ENCODE measurements at regions not wholly inside any gene's neighbourhood (a gene's known extent, or its start where the extent isn't known, plus 50 kb on each side); places are given as distances from the start of the nearest gene placed in this dataset.

- no peak for DNase-seq (ENCODE audit: low read depth, low spot score)
- no peak overlapping the region for H3K4me3 ChIP-seq (ENCODE audit: low read depth, low read length)
- in situ Hi-C loops (cut with HindIII; ENCODE audit: low sequenced_read_pairs): no loop called here
- TF ChIP-seq, protein P1, sequence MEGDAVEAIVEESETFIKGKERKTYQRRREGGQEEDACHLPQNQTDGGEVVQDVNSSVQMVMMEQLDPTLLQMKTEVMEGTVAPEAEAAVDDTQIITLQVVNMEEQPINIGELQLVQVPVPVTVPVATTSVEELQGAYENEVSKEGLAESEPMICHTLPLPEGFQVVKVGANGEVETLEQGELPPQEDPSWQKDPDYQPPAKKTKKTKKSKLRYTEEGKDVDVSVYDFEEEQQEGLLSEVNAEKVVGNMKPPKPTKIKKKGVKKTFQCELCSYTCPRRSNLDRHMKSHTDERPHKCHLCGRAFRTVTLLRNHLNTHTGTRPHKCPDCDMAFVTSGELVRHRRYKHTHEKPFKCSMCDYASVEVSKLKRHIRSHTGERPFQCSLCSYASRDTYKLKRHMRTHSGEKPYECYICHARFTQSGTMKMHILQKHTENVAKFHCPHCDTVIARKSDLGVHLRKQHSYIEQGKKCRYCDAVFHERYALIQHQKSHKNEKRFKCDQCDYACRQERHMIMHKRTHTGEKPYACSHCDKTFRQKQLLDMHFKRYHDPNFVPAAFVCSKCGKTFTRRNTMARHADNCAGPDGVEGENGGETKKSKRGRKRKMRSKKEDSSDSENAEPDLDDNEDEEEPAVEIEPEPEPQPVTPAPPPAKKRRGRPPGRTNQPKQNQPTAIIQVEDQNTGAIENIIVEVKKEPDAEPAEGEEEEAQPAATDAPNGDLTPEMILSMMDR (IDR thresholded peaks at IDR 0.05; ENCODE audit: low read depth, low read length): no peak
Observed at GRCh38 chr12:107439026-107439738, 246.4 kb upstream of the PWP1 start.

- in situ Hi-C loops (cut with HindIII; ENCODE audit: low sequenced_read_pairs): no loop called here
- TF ChIP-seq, protein P1 (IDR thresholded peaks at IDR 0.05; ENCODE audit: low read depth, low read length): no peak
- no peak for DNase-seq (ENCODE audit: low read depth, low spot score)
- no peak overlapping the region for H3K4me3 ChIP-seq (ENCODE audit: low read depth, low read length)
Observed at GRCh38 chr12:107440606-107441005, 245.0 kb upstream of the PWP1 start.

GRCh38 chr12:107441665-107442300 is 243.8 kb upstream of the PWP1 start:
- no peak overlapping the region for H3K4me3 ChIP-seq (ENCODE audit: low read depth, low read length)
- peak; percentile 49 for DNase-seq (ENCODE audit: low read depth, low spot score)
- TF ChIP-seq, protein P1 (IDR thresholded peaks at IDR 0.05; ENCODE audit: low read depth, low read length): no peak
- in situ Hi-C loops (cut with HindIII; ENCODE audit: low sequenced_read_pairs): no loop called here

GRCh38 chr12:107442326-107442987 is 243.1 kb upstream of the PWP1 start:
- in situ Hi-C loops (cut with HindIII; ENCODE audit: low sequenced_read_pairs): no loop called here
- no peak overlapping the region for H3K4me3 ChIP-seq (ENCODE audit: low read depth, low read length)
- no peak for DNase-seq (ENCODE audit: low read depth, low spot score)
- TF ChIP-seq, protein P1 (IDR thresholded peaks at IDR 0.05; ENCODE audit: low read depth, low read length): no peak

DNA sequence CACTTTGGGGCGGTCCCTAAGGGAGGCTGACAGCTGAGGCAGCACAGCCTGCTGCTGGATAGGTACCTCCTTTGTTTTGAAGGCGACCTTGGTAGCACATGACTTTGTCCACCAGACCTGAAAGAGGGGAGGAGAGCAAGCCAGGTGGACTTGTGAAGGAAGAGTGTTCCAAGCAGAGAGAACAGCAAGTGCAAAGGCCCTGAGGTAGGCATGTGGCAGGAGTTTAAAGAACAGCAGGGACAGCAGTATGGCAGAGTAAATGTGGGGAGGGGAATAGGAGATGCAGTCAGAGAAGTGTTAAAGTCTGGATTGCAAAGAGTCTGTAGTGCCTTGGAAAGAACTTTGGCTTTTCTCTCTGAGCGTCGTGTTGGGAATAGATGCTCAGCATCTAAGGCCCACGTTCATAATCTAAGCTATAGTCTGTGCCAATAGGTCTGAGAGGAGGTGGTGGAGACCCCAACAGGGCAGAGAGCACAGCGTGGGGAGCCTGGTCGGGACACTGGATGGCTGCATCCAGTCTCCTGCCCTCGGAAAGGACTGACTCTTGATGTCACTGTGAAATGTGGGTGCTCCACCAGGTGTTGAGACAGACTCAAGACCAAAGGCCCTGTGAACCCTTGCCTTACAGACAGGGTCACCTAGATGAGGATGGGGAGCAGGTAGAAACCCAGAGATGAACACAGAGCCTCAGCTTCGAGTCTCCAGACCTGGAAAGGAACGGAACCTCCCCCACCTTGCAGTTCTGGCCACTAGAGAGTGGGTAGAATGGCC is 242.1 kb upstream of the PWP1 start:
- no peak for DNase-seq (ENCODE audit: low read depth, low spot score)
- in situ Hi-C loops (cut with HindIII; ENCODE audit: low sequenced_read_pairs): no loop called here

DNA sequence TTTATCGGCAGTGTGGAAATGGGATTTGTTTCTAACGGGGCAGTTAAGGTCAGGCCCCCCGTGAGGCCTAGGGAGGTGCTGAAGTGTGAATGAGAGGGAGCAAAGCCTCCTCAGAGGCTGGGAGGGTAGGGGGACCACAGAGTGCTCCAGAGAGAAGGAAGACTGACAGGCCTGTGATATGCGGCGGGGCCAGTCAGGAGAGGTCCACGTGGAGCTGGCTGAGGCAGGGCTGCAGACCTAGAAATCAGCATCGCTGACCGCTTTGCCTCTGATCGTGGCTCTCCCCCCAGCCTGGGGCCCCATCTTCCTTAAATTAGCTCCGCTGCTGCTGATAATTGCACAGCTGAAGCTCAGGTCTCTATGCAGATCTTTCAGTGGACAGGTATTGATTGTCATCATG is 240.8 kb upstream of the PWP1 start:
- in situ Hi-C loops (cut with HindIII; ENCODE audit: low sequenced_read_pairs): no loop called here
- H3K4me3 ChIP-seq (ENCODE audit: low read depth, low read length): no peak overlapping the region
- TF ChIP-seq, protein P1 (IDR thresholded peaks at IDR 0.05; ENCODE audit: low read depth, low read length): no peak
- no peak for DNase-seq (ENCODE audit: low read depth, low spot score)

More for the DNA sequence above, 242.1 kb upstream of the PWP1 start:
- TF ChIP-seq, protein P1 (IDR thresholded peaks at IDR 0.05; ENCODE audit: low read depth, low read length): no peak
- H3K4me3 ChIP-seq (ENCODE audit: low read depth, low read length): no peak overlapping the region

All from astrocyte of the spinal cord (primary cell).